ENCODE measurements at regions not wholly inside any gene's neighbourhood (a gene's known extent, or its start where the extent isn't known, plus 50 kb on each side); places are given as distances from the start of the nearest gene placed in this dataset.

- TF ChIP-seq POLR2A (IDR thresholded peaks at IDR 0.05; ENCODE audit: borderline replicate concordance, extremely low read depth, insufficient read depth, insufficient read length), result no peak
- TF ChIP-seq CTCF (IDR thresholded peaks at IDR 0.05 in 2 of 3, conservative IDR thresholded peaks at IDR 0.05 in 1 of 3; ENCODE audit: borderline replicate concordance in 1 of 3, insufficient read depth in 1 of 3, low read depth in 2 of 3, low read length in 2 of 3), result no peak
- no peak for TF ChIP-seq SP1 (IDR thresholded peaks at IDR 0.05; ENCODE audit: low read depth)
- TF ChIP-seq RAD21 (IDR thresholded peaks at IDR 0.05; ENCODE audit: low read depth), result no peak
- TF ChIP-seq REST (IDR thresholded peaks at IDR 0.05; ENCODE audit: low read depth), result no peak
Measured at GRCh38 chr13:84211048-84211447, 328.8 kb upstream of the SLITRK1 start.

Data from HCT116 (cell line).